Activated CD4-positive, alpha-beta T cell treated with anti-CD3 and anti-CD28 coated beads, Interleukin-2, Interleukin-6, amounts not matched to agents 100 ng/mL and 50 ng/mL, durations not matched to agents 16 hours and 8 hours (primary cell): ENCODE measurements at regions not wholly inside any gene's neighbourhood (a gene's known extent, or its start where the extent isn't known, plus 50 kb on each side); places are given as distances from the start of the nearest gene placed in this dataset.

Experiments used
- DNase-seq: peaks from one replicate; pipeline ENCODE4 v3.0.0-alpha.2; 2020

DNA sequence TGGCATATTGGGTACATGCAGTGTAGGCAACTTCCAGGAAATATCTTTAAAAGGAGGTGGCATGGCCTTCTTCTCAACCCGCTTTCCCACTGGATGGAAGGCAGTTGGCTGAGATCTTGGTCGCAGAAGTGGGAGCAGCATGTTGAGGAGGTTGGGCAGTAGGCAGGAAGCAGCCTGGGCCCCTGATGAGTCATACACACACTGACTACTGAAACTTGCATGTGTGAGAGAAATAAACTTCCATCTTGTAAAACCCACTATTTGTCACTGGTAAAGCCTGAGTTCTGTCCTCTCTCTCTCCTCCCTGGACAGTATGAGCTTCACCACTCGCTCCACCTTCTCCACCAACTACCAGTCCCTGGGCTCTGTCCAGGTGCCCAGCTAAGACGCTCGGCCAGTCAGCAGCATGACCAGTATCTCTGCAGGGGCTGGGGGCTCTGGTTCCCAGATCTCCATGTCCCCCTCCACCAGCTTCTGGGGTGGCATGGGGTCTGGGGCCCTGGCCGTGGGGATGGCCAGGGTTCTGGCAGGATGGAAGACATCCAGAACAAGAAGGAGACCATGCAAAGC is 233.8 kb upstream of the SPRED2 start:
- peak; percentile 64 for DNase-seq

DNA sequence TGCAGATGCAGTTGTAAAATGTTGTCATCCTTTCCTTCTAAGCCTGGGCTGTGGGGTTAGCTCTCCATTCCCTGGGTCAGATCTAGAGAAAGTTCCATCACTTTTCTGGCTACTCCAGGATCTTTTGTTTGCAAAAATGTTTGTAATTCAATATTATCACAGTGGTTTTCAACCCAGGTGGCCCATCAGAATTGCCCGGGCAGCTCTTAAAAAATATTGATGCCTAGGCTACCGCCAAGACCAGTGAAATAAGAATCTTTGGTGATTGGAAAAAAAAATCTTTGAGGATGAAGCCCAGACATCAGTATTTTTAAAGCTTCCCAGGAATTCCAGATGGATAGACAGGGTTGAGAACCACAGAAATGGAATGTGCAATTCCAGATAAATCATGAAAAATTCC is 232.5 kb upstream of the SPRED2 start:
- DNase-seq = no peak

DNA sequence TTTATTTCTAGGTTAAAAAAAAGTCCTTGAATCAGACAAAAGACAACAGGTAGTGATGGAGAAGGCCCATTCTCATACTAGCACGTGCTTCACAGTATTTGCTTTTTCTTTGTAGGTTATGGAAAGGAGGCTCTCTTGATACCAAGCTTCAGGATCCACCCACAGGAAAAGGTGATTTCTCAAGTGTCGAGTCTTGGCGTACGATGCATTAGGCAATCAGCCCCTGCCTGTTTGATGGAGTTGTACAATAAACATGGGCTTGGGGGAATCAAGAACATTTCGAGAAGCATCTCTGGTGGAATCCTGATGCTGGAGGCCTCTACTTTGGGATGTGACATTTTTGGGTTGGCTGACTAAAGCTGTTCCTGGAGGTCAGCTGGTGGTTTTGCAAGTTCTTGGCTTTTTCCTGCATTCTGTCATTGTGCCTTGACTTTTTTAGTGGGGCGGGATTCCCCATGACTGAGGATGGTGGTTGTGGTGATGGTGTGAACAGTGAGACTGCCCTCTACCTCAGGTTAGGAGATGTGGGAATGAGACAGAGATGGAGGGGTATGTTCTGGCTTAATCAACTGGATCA is 231.5 kb upstream of the SPRED2 start:
- DNase-seq = peak; percentile 15

DNA sequence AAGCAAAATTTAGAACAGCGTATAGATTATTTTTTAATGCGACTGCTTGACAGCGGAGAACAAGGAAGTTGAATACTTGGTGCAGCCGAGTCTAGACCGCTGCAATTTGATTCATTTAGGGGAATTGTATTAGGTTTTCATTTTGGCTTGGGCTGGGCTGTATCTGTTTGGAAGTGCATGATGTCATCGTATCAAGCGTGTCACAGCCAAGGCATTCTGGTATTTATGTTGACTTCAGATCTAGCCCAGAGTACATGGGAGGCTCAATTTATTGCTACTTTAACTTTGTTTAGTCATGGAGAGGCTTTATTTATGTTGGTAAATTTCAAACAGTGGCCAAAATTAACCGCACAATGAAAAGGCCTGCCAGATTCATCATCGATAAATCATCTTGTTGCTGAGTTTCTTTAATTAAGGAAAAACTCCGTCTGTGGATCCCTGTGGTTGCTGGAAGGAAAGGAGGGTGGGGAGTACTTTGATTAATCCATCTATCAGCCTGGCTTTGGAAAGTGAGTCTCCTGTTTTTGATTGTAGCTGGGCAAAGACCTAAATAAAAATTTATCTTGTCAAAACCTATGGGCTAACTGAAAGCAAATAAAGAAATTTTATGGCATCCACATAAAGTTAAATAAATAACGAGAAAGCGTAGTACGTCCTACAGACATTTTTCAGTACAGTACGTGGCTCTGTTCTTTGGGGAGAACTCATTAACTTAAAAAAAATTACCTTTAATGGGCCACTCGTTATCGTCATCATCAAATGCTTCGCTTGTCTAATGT is 230.4 kb upstream of the SPRED2 start:
- DNase-seq = no peak

DNA sequence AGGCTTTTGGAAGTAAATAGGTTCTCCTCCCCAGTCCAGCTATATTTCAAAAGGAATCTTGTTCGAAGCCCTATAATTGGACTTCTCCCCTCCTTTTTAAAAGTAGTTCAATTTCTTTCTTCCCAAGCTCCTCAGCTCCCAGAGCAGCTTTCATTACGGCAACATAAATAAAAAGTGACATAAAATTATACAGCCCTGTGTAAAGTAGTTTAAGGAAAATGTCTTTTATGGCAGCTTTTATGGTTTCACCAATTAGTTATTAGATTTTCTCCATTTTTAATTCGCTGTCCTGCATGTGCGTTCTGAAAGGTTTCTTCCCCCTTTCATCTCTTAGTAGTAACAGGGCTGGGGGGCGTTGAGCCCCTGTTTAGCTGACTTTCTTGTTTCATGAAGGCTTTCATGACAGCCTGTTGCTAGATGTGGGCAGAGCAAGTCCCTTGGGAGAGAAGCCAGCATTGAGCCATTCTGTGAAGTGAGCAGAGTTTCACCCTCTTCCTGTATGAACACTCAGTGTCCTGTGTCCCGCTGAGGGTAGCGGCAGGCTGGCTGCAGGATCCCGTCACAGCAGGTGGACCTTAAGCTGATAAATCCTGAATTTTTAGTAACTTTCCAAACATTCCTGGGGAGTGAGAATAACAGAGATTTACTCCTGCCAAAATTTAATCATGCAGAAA is 229.7 kb upstream of the SPRED2 start:
- DNase-seq = no peak

DNA sequence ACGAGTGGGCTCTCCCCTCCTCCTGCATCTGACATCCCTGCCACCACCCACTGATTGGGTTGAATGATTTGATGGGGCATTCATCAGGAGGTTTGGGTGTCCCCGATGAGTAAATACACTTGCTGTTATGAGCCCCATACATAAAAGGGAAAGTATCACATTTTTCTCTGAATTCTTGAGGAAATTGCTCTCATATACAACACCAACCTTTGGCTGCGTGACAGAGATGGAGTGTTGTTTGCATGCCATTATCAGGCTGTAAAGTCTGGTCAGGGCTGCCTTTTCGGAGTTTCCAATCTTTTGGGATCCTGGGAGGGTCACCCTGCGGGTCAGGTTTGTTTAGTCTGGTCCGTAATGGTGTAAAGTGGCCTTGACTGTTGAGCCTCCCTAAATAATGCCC is 227.9 kb upstream of the SPRED2 start:
- DNase-seq = no peak

DNA sequence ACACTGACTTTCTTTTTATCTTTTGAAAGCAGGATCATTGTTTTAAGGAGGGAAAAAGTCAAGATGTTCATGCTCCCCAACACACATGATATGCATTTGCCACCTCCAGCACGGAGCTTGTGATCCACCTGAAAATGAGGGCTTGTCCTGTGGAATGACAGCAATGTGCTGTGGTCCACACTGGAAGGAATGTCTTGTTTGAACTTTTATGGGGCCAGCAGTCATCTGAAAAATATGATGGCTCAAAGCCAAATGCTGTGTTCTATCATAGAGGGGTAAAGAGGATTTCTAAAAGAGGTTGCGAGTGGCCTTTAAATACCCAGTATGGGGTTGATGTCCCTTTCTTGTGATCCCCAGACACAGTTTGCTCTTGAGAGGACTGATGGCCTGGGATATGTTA is 226.5 kb upstream of the SPRED2 start:
- DNase-seq = no peak

DNA sequence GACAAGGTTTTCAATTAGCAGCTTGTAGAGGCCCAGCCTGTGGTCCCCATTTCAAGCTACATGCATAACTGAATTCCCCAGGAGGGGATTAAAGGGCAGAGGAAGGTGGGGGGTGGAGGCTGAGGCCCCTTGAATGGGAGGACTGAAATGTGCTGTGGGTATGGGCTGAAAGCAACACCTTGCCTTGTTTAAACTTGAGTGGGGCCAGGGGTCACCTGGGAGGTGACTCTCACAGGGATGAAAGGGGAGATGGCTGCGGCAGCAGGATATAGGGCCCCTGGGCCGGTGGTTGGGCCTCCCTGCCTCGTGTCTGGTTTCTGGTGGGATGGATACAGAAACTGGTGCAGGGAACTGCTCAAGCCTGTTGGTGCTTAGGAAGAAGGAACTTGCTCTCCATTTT is 225.9 kb upstream of the SPRED2 start:
- DNase-seq = no peak

DNA sequence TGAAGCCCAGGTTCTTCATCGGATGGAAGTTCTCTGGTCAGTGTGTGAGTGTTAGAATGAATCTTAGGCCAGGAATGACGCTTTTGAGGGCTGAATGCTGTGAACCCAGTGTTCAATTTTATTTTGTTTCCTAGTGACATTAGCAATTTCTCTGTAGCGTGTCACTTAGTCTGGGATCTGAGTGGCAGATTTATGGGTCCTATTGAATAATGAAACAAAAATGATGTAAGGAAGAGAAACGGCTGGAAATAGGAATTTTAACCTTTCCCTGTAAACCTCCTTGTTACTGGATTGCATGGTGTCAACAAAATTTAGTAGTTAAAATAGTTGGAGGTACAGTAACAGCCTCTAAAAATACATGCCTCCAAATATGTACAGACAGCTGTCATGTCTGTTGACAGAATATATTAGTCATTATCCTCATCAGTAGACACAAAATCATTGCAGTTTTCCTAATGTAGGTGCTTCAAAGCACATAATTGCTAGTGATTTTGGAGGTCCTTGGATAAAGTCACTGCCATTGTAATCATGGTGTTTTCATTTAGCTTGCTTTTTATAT is 223.8 kb upstream of the SPRED2 start:
- DNase-seq = no peak

DNA sequence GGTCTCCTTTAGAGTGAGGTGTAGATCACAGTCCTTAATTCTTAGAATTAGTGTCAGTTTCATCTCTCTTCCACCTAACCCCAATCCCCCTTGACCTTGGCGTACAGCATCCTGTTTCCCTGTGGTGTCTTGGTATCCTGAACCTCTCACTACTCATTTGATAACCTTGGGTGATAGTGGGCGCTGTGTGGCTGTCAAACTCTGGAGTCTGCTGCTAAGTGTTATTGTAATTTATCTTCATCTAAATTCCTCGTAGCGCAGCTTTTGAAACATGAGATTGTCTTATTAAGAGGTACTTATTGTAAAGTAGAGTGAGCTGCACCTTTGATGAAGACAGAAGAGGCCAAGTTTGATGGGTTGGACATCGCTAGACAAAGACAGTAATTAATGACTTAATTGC is 222.6 kb upstream of the SPRED2 start:
- DNase-seq = no peak

DNA sequence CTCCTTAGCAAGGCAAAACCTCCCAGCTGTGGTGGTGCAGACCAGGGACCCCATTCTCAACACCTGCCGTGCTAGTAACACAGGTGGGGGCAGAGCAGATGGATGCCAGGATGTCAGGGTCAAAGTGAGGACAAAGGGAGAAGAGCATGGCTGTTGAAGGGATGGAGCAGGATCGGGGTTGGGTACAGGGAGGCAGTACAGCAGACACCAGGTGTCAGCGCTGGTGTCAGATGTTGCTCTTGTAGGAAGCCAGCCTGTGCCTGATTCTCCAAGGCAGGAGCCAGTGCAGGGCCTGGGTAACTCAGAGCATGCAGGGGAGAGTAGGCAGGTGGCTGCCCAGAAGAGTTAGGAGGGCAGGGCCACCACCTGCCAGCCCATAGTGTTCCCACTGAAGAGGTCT is 222.1 kb upstream of the SPRED2 start:
- no peak for DNase-seq

DNA sequence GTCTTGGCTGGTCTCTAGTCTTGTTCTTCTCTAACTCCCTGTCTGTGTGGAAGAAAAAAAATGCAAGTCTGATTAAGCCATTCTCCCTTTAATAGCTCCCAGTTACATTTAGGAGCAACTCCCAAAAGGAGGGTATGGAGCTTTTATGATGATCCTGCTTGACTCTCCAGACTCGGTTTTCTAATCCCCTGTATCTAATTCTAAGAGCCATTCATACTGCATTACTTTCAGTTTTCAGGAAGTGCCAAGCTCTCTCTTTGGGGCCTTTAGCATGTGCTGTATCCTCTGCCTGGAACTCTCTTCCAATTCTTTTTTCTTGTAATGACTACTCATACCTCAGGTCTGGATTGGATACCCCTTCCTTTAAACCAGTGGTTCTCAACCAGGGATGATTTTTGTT is 219.7 kb upstream of the SPRED2 start:
- DNase-seq = no peak

DNA sequence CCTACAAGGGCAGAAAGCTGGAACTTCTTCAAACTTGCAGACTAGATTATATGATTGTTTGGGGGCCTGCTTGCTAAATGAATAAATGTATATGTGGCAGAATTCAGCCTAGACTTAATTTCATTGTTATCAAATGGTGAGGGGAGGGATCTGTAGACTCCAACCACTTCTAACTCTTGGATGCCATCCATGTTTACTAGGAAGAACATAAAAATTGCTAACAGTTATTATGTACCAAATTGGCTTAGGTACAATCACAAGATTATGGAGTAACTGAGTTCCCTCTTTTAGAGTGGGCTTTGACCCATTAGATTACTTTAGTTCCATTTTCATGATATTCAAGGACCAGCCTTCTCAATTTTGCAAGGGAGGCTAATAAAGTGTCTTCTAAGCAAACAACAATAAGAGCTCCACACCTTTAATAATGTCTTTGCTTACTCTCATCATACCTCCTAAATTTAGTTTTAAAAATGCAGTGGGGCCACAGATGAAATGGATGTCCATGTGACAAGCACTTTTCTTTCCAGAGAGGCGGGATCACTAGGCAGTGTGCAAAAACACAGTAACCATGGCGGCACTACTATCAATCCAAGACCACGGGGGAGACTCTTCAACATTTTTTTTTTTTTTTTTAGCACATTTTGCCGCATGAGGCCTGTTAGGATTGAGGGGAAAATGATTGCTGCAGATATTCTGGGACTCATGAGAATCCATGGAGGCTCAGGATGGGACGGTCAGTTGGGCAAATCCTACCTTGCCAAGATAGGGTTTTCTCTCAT is 217.6 kb upstream of the SPRED2 start:
- DNase-seq = no peak

DNA sequence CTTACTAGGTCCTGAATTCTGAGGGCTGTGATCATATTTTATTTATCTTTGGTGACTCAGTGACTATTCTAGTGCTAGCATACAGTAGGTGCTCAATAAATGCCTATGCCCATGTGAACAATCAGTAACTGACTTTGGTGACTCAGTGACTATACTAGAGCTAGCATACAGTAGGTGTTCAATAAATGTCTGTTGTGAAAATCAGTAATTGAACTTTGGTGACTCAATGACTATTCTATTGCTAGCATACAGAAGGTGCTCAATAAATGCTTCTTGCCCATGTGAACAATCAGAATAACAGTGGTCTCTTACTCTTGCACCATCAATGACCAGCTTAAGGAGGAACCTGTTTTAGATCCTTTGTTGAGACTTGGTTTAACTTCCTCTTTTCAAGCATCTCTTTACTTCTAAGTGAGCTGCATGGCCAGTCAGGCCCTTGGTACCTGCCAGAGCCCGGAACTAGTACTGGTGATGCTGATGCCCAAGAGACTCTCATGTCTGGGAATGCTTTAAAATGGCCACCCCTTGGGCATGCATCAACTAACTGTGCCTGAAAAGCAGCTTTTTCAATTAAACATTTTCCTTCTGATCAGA is 214.9 kb upstream of the SPRED2 start:
- no peak for DNase-seq

DNA sequence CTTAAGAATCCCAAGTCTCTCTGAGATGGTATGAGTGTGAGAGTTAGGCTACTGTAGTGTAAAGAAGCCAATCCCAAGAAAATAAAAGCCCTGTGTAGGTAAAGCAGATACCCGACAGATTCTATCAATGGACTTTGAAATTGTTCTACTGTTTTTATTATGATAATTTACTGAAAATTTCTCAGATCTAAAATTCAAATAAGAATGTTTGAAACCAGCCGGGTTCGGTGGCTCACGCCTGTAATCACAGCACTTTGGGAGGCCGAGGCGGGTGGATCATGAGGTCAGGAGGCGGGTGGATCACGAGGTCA is 208.3 kb upstream of the SPRED2 start:
- DNase-seq = no peak

DNA sequence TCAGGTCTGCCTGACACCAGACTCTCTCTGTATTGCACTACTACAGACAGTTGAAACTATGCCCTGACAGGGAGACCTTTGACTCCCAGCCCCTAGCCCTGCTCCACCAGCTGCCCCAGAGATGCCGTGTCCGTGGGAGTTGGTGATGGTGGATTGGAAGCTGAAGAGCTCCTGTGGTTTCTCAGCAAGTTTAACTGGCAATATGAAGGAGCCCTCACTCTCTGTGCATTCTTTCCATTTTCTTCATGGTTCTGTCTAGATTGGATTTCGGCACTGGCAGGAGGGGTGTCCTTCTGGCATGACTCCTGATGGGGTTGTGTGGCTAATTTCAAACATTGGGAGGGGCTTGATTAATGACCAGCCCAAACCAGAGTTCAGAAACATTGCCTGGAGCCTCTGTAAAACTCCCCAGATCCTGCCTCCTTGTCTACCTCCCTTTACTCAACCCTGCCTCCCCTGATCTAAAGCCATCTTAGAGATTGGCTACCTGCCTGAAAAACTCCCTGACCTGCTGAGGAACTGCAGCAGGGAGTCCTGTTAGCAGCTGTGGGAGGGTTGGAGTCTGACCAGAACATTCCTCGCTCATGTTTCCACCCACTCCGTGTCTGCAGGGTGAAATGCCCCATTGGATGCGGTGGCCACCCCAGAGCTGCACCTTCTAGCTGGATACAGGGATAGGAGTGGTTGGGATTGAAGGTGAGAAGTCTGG is 206.9 kb upstream of the SPRED2 start:
- no peak for DNase-seq

DNA sequence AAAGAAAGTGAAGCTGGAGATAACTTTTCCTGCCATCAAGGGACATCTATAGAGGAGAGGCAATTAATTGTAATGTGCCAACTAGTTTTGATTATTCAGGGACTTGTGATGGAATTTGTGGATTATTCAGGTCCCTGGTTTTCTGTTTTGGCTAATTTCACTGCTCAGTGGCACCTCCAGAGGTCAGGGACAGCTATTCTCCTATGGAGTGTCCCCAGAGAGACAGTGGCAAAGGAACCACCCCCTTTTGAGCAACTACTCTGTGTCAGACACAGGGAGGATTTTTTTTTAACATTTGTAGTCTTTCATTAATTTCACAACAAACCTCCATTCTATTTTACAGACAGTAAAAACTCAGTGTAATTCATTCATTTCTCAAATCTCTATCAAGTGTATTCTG is 206.0 kb upstream of the SPRED2 start:
- no peak for DNase-seq

DNA sequence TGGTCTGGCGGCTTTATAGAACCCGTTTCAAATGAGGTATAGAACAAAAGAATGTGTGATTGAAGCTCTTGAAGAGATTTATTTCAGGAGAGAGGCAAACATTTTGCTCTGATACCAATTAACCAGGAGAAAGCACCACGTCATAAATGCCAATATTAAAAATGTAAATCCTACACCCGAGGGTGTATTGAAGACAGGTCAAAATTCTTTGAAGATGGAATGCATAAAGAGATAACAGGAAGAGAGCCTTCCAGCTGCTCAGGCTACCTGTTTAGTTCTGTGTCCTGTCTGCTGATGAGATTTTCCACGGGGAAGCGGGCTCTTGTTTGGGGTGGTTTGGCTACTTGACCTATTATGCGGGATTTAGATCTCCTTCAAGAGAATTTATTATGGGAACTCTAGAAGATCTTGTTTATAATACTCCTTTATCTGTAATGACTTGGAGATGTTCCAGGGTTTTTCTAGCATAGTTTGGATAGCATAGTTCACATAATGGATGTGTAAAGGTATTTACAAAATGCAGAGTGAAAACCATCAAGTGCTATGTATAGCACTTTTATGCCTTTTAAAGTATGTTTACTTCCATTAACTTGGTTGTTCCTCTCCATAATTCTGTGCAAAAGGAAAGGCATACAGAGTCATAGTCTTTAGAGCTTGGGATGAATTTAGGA is 204.5 kb upstream of the SPRED2 start:
- no peak for DNase-seq

DNA sequence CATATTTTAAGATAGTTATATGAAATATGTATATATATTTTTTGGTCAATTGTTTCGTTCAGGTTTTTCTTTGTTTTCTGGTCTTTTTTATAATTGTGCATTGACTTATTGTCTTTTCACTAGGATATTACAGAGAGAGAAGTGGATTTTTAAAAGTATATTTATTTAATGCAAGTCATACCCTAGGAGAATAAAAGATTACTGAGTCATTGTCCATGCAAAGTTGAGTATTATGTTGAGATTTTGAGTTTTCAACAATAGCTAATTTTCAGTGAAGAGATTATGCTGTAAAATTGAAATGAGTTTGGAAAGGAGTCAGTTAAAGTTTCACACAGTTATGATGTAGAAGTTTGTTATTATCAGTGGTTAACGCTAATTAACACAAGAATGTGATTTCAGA is 203.6 kb upstream of the SPRED2 start:
- DNase-seq = no peak

DNA sequence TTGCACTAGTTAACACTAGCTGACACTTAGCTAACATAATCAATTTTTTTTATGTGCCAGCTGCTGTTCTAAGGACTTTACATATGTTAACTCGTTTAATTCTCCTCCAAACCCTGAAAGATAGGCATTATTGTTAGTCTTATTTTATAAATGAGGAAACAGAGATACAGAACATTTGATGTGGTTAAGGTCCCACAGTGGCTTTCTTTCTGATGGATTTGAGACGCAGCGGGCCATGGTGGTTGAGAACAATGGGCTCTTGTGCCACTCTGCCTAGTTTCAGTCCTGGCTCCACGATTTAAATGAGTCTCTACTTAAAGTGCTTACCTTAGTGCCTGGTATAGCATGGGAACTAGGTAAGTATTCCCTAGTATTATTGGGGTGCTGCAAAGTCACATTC is 201.9 kb upstream of the SPRED2 start:
- DNase-seq = no peak

DNA sequence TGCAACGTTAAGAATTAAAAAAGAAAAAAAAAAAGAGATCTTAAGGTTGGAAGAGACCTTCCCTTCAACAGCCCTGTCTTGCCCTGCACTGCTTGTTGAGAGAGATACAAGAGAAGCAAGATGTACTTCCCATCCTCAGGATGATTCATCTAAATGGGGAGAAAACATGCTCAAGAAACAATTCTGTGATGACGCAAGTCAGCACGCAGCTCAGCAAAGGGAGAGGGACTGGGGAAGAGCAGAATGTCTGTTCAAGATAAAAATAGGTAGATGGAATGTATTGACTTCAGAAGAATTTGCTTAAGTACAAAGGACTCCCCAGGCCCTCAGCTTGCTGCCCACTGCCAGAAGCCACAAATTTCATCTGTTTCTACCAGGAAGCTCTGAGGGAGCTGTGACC is 198.2 kb upstream of the SPRED2 start:
- no peak for DNase-seq

DNA sequence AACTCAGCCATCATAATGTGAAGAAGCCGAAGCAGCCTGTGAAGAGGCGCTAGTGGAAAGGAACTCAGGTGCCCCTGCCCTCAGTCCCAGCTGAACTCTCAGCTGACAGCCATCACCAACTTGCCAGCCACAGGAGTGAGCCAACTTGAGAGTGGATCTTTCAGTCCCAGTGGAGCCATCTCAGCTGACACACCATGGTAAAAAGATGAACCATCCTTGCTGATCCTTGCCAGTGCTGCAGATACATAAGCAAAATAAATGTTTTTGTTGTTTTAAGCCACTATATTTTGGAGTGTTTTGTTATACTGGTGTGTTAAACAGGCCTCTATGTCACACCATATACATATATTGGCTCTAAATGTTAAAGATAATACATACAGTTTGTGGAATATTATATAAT is 195.8 kb upstream of the SPRED2 start:
- DNase-seq = no peak
